Panc1 (cell line): ENCODE measurements at regions not wholly inside any gene's neighbourhood (a gene's known extent, or its start where the extent isn't known, plus 50 kb on each side); places are given as distances from the start of the nearest gene placed in this dataset.
A peak's percentile ranks its signal among the peaks of the same experiment; 100 is the strongest.

ENCODE experiments used
- ATAC-seq: fragments of 200-7000 bp; cut with Tn5 transposase; 2 replicates; pipeline ENCODE4 v1.9.1; 2020; ENCODE audit warnings: mild to moderate bottlenecking, moderate library complexity
- BruUV-seq: library from RNA; stranded (reverse); fragments of 400-500 nt; replicated peaks from 2 replicates; lab custom pipeline; 2021; lab: Mats Ljungman, UMichigan
- CTCF ChIA-PET: fragments of 300-600 bp; sonication (Branson Sonifier 250); formaldehyde crosslinking; loops from one replicate; lab custom pipeline; 2022; ENCODE audit warnings: antibody characterized with exemption; lab: Charles Lee
- POLR2A ChIA-PET: fragments of 300-600 bp; sonication (Branson Sonifier 250); formaldehyde crosslinking; loops from one replicate; lab custom pipeline; 2022; ENCODE audit warnings: antibody characterized with exemption; lab: Charles Lee
- DNase-seq: peaks from one replicate; pipeline ENCODE4 v3.0.0-alpha.2; 2010; ENCODE audit warnings: low read depth, low spot score
- H3K27ac ChIP-seq: 2 replicates; pipeline ENCODE4 v1.5.1; 2011; ENCODE audit warnings: mild to moderate bottlenecking, low read length, inconsistent platforms
- H3K27me3 ChIP-seq: fragments of 200-500 bp; sonication (Bioruptor generic); 2 replicates; pipeline ENCODE4 v1.6.0; 2014; ENCODE audit warnings: low read length, inconsistent platforms; ENCODE audit not compliant: control insufficient read depth, insufficient read depth
- H3K36me3 ChIP-seq: fragments of 200-500 bp; sonication (Bioruptor generic); 2 replicates; pipeline ENCODE4 v1.5.1; 2014; ENCODE audit warnings: inconsistent platforms, mild to moderate bottlenecking, low read length, moderate library complexity; ENCODE audit not compliant: control insufficient read depth, insufficient read depth
- H3K4me1 ChIP-seq: 2 replicates; pipeline ENCODE4 v1.5.1; 2011; ENCODE audit warnings: inconsistent platforms, mild to moderate bottlenecking, low read length, moderate library complexity; ENCODE audit not compliant: control insufficient read depth, insufficient read depth
- H3K4me3 ChIP-seq, 2 experiments: 2 replicates each; pipeline ENCODE4 v1.5.1; 2011 to 2012; ENCODE audit warnings: low read depth in 2 of 2, low read length in 2 of 2, mild to moderate bottlenecking in 2 of 2, inconsistent platforms in 1 of 2, moderate library complexity in 1 of 2
- H3K9me3 ChIP-seq: fragments of 200-500 bp; sonication (Bioruptor generic); 2 replicates; pipeline ENCODE4 v1.5.1; 2014; ENCODE audit warnings: low read depth, mild to moderate bottlenecking, inconsistent platforms, low read length, moderate library complexity; ENCODE audit not compliant: control insufficient read depth, insufficient read depth
- POLR2AphosphoS5 ChIP-seq: IDR thresholded peaks from 2 replicates; pipeline ENCODE4 v1.6.1; 2012; ENCODE audit warnings: mild to moderate bottlenecking, low read depth, low read length, moderate library complexity
- REST ChIP-seq, 2 experiments: IDR thresholded peaks; 2 replicates each; pipeline ENCODE4 v1.6.1; 2011 to 2012; ENCODE audit warnings: low read depth in 2 of 2, control low read depth in 1 of 2, low read length in 1 of 2, mild to moderate bottlenecking in 1 of 2, moderate library complexity in 1 of 2; ENCODE audit not compliant: insufficient read depth in 1 of 2
- SIN3A ChIP-seq: IDR thresholded peaks from 2 replicates; pipeline ENCODE4 v1.6.1; 2012; ENCODE audit warnings: low read depth, mild to moderate bottlenecking, low read length, moderate library complexity, borderline replicate concordance; ENCODE audit not compliant: insufficient read depth
- TCF7L2 ChIP-seq: IDR thresholded peaks from 2 replicates; pipeline ENCODE4 v1.6.1; 2011; ENCODE audit warnings: mild to moderate bottlenecking, low read depth, low read length, inconsistent platforms
- in situ Hi-C: cut with HindIII; loops from 2 replicates; pipeline ENCODE4 v1.10.0; 2016; ENCODE audit warnings: low sequenced_read_pairs, low pct_unique_long_range_greater_than_20kb
- intact Hi-C: fragments of 100-400 bp; cut with micrococcal nuclease; formaldehyde crosslinking; loops from one replicate; pipeline ENCODE4 v1.10.0; 2022; ENCODE audit not compliant: unreplicated experiment
- TF ChIP-seq, protein P1 (sequence below): fragments of 450-650 bp; IDR thresholded peaks from 2 replicates; pipeline ENCODE4 v1.5.1; 2017; ENCODE audit warnings: mild to moderate bottlenecking

DNA sequence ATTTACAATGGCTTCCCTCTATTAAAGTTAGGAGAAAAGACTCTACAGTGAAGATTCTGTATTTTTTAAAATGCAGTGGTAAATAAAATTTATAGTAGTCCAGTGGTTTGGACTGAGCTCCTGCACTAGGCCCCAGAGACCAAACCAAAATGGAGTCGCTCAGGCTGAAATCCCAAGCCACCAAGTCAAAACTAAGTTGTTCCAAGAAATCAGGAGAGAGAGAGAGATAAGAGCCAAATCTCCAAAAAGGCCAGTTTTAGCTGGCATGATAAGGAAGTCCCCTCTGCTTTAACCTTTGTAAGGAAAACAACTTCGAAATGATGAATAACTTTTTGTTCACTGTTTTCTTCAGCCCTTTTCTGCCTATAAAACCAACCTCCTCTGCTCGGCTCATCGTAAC is 265.9 kb upstream of the KLF14 start:
- no TSS peak for BruUV-seq
- H3K9me3 ChIP-seq, result peaks cover 19% of the 10 kb centered on the region; the same call in 1 of the 2 replicates
- no peaks in the 10 kb centered on the region for H3K36me3 ChIP-seq
- in situ Hi-C loops, result no loop called here
- ATAC-seq, result no peak
- DNase-seq, result no peak
- intact Hi-C loops, result no loop called here
- H3K27ac ChIP-seq, result peak overlapping the region; percentile 55; the same call in 1 of the 2 replicates
- ChIA-PET CTCF (no interaction called here), POLR2A (interaction anchor here (0.6 kb wide), 1 partner anchor 106 kb away, joined by 7 read pairs; no protein-coding TSS in a partner anchor)
- H3K27me3 ChIP-seq, result no peaks in the 10 kb centered on the region
- H3K4me3 ChIP-seq, result no peak overlapping the region
- no peak for TF ChIP-seq REST (IDR thresholded peaks at IDR 0.05; ENCODE audit: insufficient read depth in 1 of 2, low read depth in 2 of 2, low read length in 1 of 2)
- TF ChIP-seq, protein P1, sequence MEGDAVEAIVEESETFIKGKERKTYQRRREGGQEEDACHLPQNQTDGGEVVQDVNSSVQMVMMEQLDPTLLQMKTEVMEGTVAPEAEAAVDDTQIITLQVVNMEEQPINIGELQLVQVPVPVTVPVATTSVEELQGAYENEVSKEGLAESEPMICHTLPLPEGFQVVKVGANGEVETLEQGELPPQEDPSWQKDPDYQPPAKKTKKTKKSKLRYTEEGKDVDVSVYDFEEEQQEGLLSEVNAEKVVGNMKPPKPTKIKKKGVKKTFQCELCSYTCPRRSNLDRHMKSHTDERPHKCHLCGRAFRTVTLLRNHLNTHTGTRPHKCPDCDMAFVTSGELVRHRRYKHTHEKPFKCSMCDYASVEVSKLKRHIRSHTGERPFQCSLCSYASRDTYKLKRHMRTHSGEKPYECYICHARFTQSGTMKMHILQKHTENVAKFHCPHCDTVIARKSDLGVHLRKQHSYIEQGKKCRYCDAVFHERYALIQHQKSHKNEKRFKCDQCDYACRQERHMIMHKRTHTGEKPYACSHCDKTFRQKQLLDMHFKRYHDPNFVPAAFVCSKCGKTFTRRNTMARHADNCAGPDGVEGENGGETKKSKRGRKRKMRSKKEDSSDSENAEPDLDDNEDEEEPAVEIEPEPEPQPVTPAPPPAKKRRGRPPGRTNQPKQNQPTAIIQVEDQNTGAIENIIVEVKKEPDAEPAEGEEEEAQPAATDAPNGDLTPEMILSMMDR, result no peak
- TF ChIP-seq POLR2AphosphoS5, result no peak
- no peak for TF ChIP-seq SIN3A
- TF ChIP-seq TCF7L2, result no peak
- peaks cover 47% of the 10 kb centered on the region for H3K4me1 ChIP-seq

DNA sequence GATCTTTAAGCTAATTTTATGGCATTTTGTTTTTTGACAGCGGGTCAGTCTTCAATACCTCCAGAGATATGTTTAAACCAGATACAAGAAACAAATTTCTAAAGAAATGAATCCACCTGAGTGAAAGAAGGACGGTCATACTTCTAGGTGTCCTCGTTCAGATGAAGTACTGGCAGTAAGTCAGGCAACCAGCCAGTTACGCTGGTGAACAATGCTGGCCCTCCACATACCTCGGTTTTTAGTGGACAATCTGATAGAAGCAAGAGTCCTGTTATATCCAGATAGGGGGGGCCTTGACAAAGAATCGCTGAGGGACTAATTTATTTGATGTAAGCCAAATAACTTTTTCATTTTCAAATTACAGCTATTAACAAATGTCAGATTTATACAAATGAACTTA is 266.4 kb upstream of the KLF14 start:
- DNase-seq, result no peak
- ChIA-PET CTCF (no interaction called here), POLR2A (interaction anchor here (0.6 kb wide), 1 partner anchor 106 kb away, joined by 7 read pairs; no protein-coding TSS in a partner anchor)
- intact Hi-C loops, result no loop called here
- H3K27me3 ChIP-seq, result no peaks in the 10 kb centered on the region
- H3K36me3 ChIP-seq, result no peaks in the 10 kb centered on the region
- H3K4me3 ChIP-seq, result no peak overlapping the region
- no TSS peak for BruUV-seq
- in situ Hi-C loops, result no loop called here
- peaks cover 43% of the 10 kb centered on the region for H3K4me1 ChIP-seq
- peaks cover 19% of the 10 kb centered on the region; the same call in 1 of the 2 replicates for H3K9me3 ChIP-seq
- TF ChIP-seq, protein P1, result no peak
- TF ChIP-seq TCF7L2 (no peak), SIN3A (no peak), REST (IDR thresholded peaks at IDR 0.05; ENCODE audit: insufficient read depth in 1 of 2, low read depth in 2 of 2, low read length in 1 of 2) (no peak), POLR2AphosphoS5 (no peak)
- peak overlapping the region; percentile 46; the same call in 1 of the 2 replicates for H3K27ac ChIP-seq
- no peak for ATAC-seq
